ENCODE measurements at regions not wholly inside any gene's neighbourhood (a gene's known extent, or its start where the extent isn't known, plus 50 kb on each side); places are given as distances from the start of the nearest gene placed in this dataset.
A peak's percentile ranks its signal among the peaks of the same experiment; 100 is the strongest.

DNA sequence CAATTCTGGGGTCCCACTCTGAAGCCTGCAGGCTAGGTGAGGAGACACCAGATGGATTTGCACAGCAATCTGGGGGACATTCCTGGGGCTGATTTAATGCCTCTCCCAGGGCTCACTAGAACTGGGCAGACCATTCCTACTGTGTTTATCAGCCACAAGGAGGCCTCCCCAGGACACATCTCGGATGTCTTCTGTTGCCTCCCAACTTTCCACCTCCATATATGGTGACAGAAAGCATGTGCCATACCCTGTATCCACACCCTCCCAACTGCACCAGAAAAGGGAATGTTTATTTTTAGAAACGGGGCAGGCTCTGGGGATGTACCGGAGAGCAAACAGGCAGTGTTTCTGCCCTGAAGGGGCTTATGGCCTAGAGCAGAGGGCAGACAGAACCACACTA lies 181.8 kb downstream of the CSNK2A3 start:
- Histone ChIP-seq H3K27ac (ENCODE audit: low read depth, low read length) (peak overlapping the region; percentile 91), H3K9ac (ENCODE audit: low read length) (no peak overlapping the region), H3K4me1 (ENCODE audit: control insufficient read depth, insufficient read depth, low read length) (peaks cover 22% of the 10 kb centered on the region), H3K36me3 (ENCODE audit: control insufficient read depth, insufficient read depth, low read length) (no peaks in the 10 kb centered on the region), H3K4me3 (ENCODE audit: low read length) (no peak overlapping the region), H3K27me3 (ENCODE audit: control insufficient read depth, insufficient read depth, low read length) (no peaks in the 10 kb centered on the region)

DNA sequence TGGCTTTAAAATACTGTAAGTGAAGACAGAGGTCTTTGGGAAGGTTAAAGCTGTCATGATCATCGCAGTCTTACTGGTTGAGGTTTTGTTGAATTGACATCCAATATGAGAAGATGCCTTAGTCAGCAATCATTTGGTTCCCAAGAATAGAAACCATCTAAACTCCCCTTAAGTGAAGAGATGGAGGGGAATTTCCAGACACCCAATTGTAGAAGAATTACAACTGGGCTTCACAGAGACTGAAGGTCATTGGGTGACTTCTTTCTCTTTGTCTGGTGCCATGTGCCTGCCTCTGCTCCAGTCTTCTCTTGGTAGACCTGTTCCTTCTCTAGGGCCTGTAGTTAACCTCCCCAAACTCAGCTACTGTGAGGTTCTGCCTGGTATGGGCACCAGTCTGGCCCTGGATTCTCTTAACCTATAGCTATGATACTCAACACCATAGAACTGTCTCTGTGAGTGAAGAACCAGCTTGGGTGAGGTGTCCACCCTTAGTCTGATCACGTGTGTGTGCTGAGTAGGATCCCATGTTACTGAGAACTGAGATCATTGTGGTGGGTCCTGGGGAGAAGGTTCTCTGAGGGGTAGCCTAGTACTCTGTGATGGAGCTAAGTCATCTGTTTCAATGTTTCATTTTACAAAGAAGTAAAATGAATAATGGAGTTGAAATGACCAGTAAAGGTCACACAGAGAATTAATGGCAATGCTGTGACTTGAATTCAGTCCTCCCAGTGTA lies 182.5 kb downstream of the CSNK2A3 start:
- Histone ChIP-seq H3K4me3 (ENCODE audit: low read length) (no peak overlapping the region), H3K27me3 (ENCODE audit: control insufficient read depth, insufficient read depth, low read length) (no peaks in the 10 kb centered on the region)

DNA sequence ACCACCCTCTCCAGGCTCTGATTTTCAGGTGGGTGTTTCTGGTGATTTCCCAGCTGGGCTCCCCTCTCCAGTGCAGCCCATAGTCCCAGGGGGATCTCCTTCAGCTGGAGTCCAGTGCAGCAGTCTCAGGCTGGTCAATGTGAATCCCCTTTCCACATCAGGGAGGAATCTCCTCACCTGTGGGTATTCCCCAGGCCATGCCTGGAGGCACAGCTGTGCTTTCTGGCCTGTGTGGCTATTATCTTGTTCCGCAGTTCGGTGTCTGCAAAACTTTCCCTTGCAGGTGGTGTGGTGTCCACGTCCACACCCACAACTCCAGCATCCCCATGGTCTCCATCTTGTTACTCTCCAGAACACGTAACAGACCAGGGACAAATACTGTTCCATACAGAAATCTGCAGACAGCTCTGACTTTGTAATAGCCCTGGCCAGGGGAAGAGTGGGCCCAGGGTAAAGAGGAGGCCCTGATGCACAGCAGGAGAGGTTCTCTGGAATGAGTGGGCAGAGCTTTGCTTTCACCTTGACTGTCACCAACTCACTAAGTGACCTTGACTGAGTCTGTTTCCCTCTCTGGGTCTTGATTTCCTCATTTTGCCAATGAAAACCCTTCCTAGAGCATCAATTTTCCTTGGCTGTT lies 183.2 kb downstream of the CSNK2A3 start:
- Histone ChIP-seq H3K4me3 (ENCODE audit: low read length) (no peak overlapping the region), H3K36me3 (ENCODE audit: control insufficient read depth, insufficient read depth, low read length) (no peaks in the 10 kb centered on the region), H3K27me3 (ENCODE audit: control insufficient read depth, insufficient read depth, low read length) (no peaks in the 10 kb centered on the region), H3K9ac (ENCODE audit: low read length) (no peak overlapping the region), H3K4me1 (ENCODE audit: control insufficient read depth, insufficient read depth, low read length) (peaks cover 22% of the 10 kb centered on the region), H3K27ac (ENCODE audit: low read depth, low read length) (peak overlapping the region; percentile 91)

More for the DNA sequence above, 182.5 kb downstream of the CSNK2A3 start:
- Histone ChIP-seq H3K9ac (ENCODE audit: low read length) (no peak overlapping the region), H3K27ac (ENCODE audit: low read depth, low read length) (peak overlapping the region; percentile 91), H3K4me1 (ENCODE audit: control insufficient read depth, insufficient read depth, low read length) (peaks cover 22% of the 10 kb centered on the region), H3K36me3 (ENCODE audit: control insufficient read depth, insufficient read depth, low read length) (no peaks in the 10 kb centered on the region)

DNA sequence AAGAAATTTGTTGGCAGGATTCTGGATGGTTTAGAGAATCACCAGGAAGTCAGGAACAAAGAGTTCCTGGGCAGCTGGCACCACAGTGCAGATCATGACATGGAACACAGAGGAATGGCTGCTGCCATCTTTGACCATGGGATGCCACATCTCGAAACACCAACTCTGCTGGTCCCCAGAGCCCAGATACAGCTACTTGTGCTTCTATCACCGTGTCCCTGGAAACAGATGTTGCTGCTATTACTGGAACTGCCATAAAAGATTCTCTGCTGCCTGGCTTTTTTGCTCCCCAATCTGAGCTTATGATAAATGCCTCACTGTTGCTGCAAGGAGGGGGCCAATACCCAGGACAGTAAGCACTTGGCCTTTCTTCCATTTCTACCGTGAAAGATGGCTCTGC lies 185.2 kb downstream of the CSNK2A3 start:
- Histone ChIP-seq H3K27me3 (ENCODE audit: control insufficient read depth, insufficient read depth, low read length) (no peaks in the 10 kb centered on the region), H3K9ac (ENCODE audit: low read length) (no peak overlapping the region), H3K4me3 (ENCODE audit: low read length) (no peak overlapping the region), H3K4me1 (ENCODE audit: control insufficient read depth, insufficient read depth, low read length) (peaks cover 35% of the 10 kb centered on the region), H3K36me3 (ENCODE audit: control insufficient read depth, insufficient read depth, low read length) (no peaks in the 10 kb centered on the region), H3K27ac (ENCODE audit: low read depth, low read length) (peak overlapping the region; percentile 56)

DNA sequence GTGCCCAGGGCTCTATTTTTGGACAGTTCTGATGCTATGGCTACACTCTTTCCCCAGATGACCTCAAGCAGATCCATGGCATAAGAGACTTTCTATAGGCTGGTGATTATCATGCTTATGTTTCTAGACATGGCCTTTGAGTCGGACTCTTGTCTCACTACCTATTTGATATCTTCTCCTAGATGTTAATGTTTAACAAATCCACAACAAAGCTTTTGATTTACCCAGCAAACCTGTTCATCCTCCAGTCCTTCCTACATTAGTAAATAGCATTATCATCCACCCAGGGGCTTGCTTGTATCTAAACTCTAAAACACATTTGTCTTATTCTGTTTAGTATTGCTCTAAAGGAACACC lies 188.7 kb downstream of the CSNK2A3 start:
- peak overlapping the region; percentile 76 for H3K27ac ChIP-seq (ENCODE audit: low read depth, low read length)
- no peaks in the 10 kb centered on the region for H3K36me3 ChIP-seq (ENCODE audit: control insufficient read depth, insufficient read depth, low read length)
- H3K4me3 ChIP-seq (ENCODE audit: low read length) = no peak overlapping the region
- H3K9ac ChIP-seq (ENCODE audit: low read length) = no peak overlapping the region
- peaks cover 22% of the 10 kb centered on the region for H3K4me1 ChIP-seq (ENCODE audit: control insufficient read depth, insufficient read depth, low read length)
- H3K27me3 ChIP-seq (ENCODE audit: control insufficient read depth, insufficient read depth, low read length) = no peaks in the 10 kb centered on the region

DNA sequence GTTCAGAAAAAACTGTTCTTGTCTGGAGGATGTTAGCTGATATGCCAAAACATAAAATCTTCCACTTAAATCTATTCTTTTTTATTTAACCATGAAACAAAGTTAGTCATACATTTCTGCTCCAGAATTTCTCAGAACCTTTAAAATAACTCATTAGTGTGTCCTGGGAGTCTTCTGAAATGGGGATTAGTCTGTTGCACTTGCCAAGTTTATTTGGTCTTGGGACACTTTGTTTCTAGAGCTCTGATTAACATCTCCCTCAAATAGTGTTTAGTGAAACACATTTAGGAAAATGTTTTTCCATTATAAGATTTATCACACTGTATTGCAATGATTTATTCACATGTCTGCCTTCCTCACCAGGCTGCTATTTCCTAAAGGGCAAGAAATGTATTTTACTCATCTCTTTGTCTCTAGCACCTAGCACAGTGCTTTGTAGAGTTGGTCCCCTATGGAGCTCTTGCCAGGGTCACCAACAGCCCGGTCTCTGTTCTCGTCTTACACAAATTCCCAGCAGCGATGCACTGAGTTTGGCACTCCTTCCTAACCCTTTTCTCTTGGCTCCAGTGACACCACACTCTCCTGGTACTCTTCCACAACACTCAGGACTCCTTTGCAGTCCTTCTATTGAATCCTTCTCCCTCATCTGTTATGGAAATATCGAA lies 189.2 kb downstream of the CSNK2A3 start:
- no peak overlapping the region for H3K9ac ChIP-seq (ENCODE audit: low read length)
- no peak overlapping the region for H3K4me3 ChIP-seq (ENCODE audit: low read length)
- peak overlapping the region; percentile 76 for H3K27ac ChIP-seq (ENCODE audit: low read depth, low read length)
- H3K4me1 ChIP-seq (ENCODE audit: control insufficient read depth, insufficient read depth, low read length) = peaks cover 22% of the 10 kb centered on the region
- no peaks in the 10 kb centered on the region for H3K36me3 ChIP-seq (ENCODE audit: control insufficient read depth, insufficient read depth, low read length)
- no peaks in the 10 kb centered on the region for H3K27me3 ChIP-seq (ENCODE audit: control insufficient read depth, insufficient read depth, low read length)

DNA sequence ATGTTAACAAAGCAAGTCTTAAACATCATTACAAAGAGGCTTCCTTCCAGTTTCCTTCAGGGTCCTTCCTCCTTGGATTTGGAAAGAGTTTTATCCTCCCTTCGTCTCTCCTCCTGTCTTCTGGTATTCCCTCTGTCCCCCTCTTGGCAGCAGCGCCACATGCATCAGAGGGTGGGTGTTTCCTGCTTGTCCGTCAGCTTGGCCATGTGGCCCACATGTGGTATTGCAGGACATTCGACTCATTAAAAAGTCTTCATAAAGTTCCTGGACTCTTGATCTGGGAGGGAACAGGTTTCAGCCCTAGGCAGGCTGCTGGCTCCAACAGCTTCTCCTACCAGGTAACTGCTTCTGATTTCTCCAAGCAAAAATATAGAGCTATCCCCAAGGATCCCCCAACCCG lies 189.8 kb downstream of the CSNK2A3 start:
- H3K27me3 ChIP-seq (ENCODE audit: control insufficient read depth, insufficient read depth, low read length) = no peaks in the 10 kb centered on the region
- peak overlapping the region; percentile 76 for H3K27ac ChIP-seq (ENCODE audit: low read depth, low read length)
- no peak overlapping the region for H3K4me3 ChIP-seq (ENCODE audit: low read length)
- no peaks in the 10 kb centered on the region for H3K36me3 ChIP-seq (ENCODE audit: control insufficient read depth, insufficient read depth, low read length)
- H3K4me1 ChIP-seq (ENCODE audit: control insufficient read depth, insufficient read depth, low read length) = peaks cover 20% of the 10 kb centered on the region
- H3K9ac ChIP-seq (ENCODE audit: low read length) = no peak overlapping the region

DNA sequence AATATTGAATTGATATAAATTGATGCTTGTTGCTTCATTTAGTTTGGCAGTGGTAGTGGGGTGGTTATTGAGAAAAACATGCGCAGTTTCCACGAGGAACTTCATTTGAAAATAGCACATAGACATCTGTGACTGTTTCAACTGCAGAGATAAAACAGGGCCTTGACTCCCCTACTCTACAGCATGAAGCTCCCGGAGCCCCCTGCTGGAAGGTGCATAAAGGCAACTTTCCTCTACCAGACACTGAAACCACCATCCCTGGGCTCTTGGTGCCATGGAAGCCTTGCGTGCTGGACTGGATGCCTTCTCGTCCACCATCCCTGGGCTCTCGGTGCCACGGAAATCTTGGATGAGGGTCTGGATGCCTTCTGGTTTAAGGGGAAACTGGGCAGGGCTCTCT lies 195.9 kb downstream of the CSNK2A3 start:
- no peaks in the 10 kb centered on the region for H3K36me3 ChIP-seq (ENCODE audit: control insufficient read depth, insufficient read depth, low read length)
- no peaks in the 10 kb centered on the region for H3K27me3 ChIP-seq (ENCODE audit: control insufficient read depth, insufficient read depth, low read length)
- no peak overlapping the region for H3K27ac ChIP-seq (ENCODE audit: low read depth, low read length)
- H3K9ac ChIP-seq (ENCODE audit: low read length) = no peak overlapping the region
- no peaks in the 10 kb centered on the region for H3K4me1 ChIP-seq (ENCODE audit: control insufficient read depth, insufficient read depth, low read length)
- H3K4me3 ChIP-seq (ENCODE audit: low read length) = no peak overlapping the region

DNA sequence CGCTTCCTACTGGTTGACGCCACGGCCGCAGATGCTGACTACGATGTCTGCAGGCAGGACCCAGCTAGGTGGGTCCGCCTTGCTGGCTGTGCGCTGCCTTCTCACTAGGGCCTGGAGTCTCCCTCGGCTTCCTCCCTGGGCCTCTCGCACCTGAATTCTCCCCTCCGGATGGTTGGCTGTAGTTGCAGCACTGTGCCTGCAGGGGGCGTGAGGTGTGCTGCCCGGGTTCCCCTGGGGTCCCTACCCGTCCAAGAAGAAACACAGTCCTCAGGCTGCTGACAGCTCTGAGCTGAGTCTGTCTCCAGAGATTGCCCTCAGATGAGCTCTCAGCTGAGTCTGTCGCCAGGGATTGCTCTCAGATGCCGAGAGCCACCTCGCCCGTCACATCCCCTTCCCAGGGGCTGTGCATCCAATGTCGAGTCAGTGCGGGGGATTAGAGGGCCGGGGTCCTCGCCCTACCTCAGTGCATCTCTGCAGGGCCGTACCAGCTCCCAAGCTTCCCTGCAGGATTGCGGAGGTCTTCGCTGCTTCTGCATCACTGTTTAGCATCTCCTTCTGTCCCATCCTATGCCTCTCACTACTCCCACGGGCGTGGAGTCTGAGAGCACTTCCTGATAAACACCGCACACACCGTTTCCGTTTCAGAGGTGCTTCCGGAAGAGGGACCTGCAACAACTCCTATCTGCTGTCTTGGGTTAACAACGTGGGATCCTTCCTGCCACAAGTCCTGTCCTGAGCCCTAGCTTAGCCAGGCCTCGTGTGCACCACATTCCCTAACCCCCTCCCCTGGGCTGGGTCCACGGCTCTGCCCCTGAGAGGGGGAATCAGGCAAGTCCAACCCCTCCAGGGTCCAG lies 196.9 kb downstream of the CSNK2A3 start:
- Histone ChIP-seq H3K27ac (ENCODE audit: low read depth, low read length) (no peak overlapping the region), H3K4me1 (ENCODE audit: control insufficient read depth, insufficient read depth, low read length) (no peaks in the 10 kb centered on the region), H3K4me3 (ENCODE audit: low read length) (no peak overlapping the region), H3K9ac (ENCODE audit: low read length) (no peak overlapping the region), H3K36me3 (ENCODE audit: control insufficient read depth, insufficient read depth, low read length) (no peaks in the 10 kb centered on the region), H3K27me3 (ENCODE audit: control insufficient read depth, insufficient read depth, low read length) (no peaks in the 10 kb centered on the region)

DNA sequence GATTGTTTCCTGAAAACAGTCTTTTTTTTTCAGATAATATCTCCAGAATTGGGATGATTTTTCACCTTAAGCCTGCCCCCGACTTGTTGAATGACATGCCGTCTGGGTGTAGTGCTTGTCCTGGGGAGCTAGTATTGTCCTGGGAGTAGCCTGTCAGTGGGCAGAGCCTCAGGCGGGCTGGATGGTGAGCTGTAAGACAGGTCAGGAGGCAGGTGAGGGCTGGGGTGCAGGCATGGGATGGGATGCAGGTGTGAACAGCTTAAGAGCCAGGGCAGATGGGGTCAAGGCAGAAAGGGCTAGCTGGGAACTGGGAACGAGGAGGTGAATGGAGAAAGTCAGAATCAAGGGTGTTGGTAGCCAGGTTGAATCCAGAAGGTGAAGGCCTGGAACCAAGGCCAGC lies 200.2 kb downstream of the CSNK2A3 start:
- H3K27ac ChIP-seq (ENCODE audit: low read depth, low read length) = no peak overlapping the region
- H3K27me3 ChIP-seq (ENCODE audit: control insufficient read depth, insufficient read depth, low read length) = no peaks in the 10 kb centered on the region
- H3K4me3 ChIP-seq (ENCODE audit: low read length) = no peak overlapping the region
- peaks cover 9% of the 10 kb centered on the region for H3K4me1 ChIP-seq (ENCODE audit: control insufficient read depth, insufficient read depth, low read length)
- H3K9ac ChIP-seq (ENCODE audit: low read length) = no peak overlapping the region
- no peaks in the 10 kb centered on the region for H3K36me3 ChIP-seq (ENCODE audit: control insufficient read depth, insufficient read depth, low read length)

DNA sequence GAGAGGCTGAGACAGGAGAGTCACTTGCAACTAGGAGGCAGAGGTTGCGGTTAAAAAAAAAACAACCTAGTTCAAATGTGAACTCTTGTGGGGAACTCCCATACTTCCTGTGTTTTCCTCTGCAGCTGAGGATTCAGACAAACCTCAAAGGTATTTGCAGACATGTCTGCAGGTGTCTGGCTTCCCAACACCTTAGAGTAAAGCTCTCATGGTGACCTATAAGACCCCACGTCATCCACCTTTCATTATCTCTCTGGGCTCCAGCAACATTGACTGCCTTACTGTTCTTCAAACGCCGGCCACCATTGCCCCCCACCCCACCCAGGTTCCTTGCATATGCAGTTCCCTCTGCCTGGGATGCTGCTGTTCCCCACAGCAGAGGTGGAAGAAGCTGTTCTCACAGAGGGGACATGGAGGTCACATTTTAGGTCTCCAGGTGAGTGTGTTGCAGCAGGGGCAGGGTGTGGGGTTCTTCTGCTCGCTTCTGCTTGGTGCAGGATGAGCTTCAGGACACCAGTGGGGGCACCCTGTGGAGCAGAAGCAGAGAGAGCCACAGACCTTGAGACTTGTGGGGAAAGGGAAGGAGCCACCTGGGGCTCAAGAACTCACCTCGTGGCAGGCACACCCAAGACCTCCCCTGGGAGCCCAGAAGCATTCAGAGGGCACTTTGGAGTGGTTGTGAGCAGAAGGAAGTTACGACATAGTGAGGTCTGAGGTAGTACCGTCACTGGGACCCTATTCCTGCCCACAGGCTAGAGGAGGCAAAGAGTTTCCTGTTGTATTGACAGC lies 203.2 kb downstream of the CSNK2A3 start:
- Histone ChIP-seq H3K9ac (ENCODE audit: low read length) (no peak overlapping the region), H3K27me3 (ENCODE audit: control insufficient read depth, insufficient read depth, low read length) (no peaks in the 10 kb centered on the region), H3K4me3 (ENCODE audit: low read length) (no peak overlapping the region), H3K4me1 (ENCODE audit: control insufficient read depth, insufficient read depth, low read length) (peaks cover 11% of the 10 kb centered on the region), H3K27ac (ENCODE audit: low read depth, low read length) (no peak overlapping the region), H3K36me3 (ENCODE audit: control insufficient read depth, insufficient read depth, low read length) (no peaks in the 10 kb centered on the region)
